ENCODE measurements at regions not wholly inside any gene's neighbourhood (a gene's known extent, or its start where the extent isn't known, plus 50 kb on each side); places are given as distances from the start of the nearest gene placed in this dataset.
"Not testable (repeated sequence)": the region's sequence is repeated elsewhere in the genome, so short reads cannot be mapped to it uniquely, and the experiment has no call there.

DNA sequence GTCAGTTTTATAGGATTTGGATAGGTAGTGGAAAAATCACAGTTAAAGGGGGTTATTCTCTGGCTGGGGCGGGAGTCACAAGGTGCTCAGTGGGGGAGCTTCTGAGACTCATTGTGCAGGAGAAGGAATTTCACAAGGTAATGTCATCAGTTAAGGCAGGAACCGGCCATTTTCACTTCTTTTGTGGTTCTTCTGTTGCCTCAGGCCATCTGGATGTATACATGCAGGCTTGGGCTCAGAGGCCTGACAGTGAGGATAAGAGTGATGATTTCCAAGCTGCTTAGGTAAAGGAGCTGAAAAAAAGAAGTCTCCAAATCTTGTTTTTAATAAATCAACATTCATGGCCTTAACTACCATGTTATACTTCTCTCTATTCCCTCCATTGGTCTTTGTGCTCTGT is 622.9 kb upstream of the ID4 start:
- DNase-seq (ENCODE audit: low read depth), result no peak
- TF ChIP-seq, protein P1, sequence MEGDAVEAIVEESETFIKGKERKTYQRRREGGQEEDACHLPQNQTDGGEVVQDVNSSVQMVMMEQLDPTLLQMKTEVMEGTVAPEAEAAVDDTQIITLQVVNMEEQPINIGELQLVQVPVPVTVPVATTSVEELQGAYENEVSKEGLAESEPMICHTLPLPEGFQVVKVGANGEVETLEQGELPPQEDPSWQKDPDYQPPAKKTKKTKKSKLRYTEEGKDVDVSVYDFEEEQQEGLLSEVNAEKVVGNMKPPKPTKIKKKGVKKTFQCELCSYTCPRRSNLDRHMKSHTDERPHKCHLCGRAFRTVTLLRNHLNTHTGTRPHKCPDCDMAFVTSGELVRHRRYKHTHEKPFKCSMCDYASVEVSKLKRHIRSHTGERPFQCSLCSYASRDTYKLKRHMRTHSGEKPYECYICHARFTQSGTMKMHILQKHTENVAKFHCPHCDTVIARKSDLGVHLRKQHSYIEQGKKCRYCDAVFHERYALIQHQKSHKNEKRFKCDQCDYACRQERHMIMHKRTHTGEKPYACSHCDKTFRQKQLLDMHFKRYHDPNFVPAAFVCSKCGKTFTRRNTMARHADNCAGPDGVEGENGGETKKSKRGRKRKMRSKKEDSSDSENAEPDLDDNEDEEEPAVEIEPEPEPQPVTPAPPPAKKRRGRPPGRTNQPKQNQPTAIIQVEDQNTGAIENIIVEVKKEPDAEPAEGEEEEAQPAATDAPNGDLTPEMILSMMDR (conservative IDR thresholded peaks at IDR 0.05; ENCODE audit: control insufficient read depth, insufficient read depth, low read depth, low read length), result no peak
- H3K4me3 ChIP-seq (ENCODE audit: control insufficient read depth, low read depth, low read length), result no peak overlapping the region

DNA sequence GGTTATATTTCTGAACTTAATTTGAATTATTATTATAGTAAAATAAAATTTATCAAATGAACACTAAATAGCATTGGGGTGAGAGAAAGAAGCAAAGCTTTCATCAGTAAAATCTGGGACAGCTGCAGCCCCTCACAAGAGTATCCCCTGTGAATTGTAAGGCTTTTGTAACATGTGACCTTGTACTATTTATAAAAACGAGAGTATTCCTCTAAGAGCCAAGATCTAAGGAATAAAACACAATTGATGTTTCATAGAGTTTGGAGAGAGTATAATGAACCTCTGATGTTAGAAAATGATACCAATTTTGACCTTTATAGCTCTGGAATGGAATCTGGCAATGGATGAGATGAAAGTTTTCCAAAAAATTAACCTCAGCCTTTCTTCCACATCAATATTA is 617.2 kb upstream of the ID4 start:
- H3K4me3 ChIP-seq (ENCODE audit: control insufficient read depth, low read depth, low read length), result no peak overlapping the region
- TF ChIP-seq, protein P1 (conservative IDR thresholded peaks at IDR 0.05; ENCODE audit: control insufficient read depth, insufficient read depth, low read depth, low read length), result no peak
- no peak for DNase-seq (ENCODE audit: low read depth)

DNA sequence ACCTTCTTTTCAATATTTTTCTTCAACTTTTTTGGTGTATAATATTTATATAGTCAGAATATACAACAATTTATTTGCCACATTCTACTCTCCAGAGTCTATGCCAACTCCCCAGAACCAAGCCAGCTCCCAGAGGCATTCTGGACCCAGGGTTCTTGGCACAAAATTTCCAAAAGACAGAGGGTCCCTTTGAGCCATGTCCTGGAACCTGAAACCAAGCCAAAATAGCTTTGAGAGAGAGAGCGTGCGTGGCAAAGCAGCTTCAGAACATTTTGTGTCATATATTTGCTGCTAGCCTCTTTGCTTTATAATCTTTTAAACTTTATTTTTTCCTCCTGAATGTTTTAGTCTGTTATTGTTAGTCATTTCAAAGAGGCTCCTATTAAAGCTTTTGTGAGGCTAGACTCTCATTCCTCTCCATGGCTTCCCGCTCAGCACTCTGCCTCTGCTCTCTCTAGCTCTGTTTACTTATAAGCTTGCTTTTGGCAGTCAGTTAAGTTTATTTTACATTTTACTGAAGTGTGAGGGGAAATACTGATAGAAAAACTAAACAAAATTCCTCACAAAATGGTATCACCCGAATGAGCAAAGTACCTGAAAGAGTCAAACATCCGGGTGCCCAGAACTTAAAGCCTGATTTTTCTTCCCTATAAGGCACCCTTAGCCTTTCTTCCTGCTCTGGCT is 605.1 kb upstream of the ID4 start:
- H3K4me3 ChIP-seq (ENCODE audit: control insufficient read depth, low read depth, low read length), result no peak overlapping the region
- TF ChIP-seq, protein P1 (conservative IDR thresholded peaks at IDR 0.05; ENCODE audit: control insufficient read depth, insufficient read depth, low read depth, low read length), result no peak
- DNase-seq (ENCODE audit: low read depth), result no peak

DNA sequence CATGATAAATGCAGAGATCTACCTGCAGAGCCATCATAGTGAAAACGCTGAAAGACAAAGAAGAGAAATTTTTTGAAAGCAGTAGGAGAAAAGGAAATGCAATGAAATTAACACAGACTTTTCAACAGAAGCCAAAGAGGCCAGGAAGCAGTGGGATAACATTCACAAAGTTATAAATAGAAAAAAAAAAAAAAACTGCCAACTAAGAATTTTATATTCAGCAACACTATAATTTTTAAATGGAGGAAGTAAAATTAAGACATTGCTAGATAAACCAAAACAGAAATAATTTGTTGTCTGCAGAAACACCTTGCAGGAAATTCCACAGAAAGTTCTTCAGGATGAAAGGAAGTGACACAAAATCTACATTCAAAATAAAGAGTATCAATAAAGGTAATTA is 591.5 kb upstream of the ID4 start:
- DNase-seq (ENCODE audit: low read depth), result no peak
- H3K4me3 ChIP-seq (ENCODE audit: control insufficient read depth, low read depth, low read length), result no peak overlapping the region
- TF ChIP-seq, protein P1 (conservative IDR thresholded peaks at IDR 0.05; ENCODE audit: control insufficient read depth, insufficient read depth, low read depth, low read length), result no peak

DNA sequence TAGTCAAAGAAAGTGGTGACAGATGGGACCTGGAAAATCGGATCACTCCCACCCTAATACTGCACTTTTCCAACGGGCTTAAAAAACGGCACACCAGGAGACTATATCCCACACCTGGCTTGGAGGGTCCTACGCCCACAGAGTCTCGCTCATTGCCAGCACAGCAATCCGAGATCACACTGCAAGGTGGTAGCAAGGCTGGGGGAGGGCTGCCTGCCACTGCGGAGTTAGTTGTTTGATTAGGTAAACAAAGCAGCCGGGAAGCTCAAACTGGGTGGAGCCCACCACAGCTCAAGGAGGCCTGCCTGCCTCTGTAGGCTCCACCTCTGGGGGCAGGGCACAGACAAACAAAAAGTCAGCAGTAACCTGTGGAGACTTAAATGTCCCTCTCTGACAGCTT is 590.0 kb upstream of the ID4 start:
- H3K4me3 ChIP-seq (ENCODE audit: control insufficient read depth, low read depth, low read length); DNase-seq (ENCODE audit: low read depth): not testable (repeated sequence)

DNA sequence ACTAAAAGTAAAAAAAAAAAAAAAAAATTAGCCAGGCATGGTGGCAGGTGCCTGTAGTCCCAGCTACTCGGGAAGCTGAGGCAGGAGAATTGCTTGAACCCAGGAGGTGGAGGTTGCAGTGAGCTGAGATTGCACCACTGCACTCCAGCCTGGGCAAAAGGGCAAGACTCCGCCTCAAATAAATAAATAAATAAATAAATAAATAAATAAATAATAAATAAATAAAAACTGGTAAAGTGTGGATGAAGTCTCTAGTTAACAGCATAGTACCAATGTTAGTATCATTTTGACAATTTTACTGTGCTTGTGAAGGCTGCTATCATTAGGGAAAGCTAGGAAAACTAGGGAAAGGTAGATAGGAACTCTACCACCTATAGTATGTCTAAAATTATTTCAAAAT is 581.0 kb upstream of the ID4 start:
- H3K4me3 ChIP-seq (ENCODE audit: control insufficient read depth, low read depth, low read length); DNase-seq (ENCODE audit: low read depth): not testable (repeated sequence)

DNA sequence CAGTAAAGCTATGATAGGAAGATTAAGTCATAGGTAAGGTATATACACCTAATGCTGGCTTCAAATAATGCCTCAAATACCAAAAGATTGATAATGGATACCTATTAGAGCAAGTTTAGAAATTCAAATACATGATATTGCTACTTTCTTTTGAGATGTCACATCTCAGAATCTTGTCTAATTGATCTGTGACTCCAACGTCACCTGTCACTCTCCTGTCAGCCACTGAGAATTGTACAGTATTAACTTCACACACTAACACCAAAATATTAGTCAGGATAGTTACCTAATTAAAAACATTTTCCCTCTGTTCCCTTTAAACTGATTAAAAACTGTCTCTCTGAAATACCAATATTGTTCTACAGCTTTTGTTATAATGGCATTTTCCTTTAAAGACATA is 575.5 kb upstream of the ID4 start:
- H3K4me3 ChIP-seq (ENCODE audit: control insufficient read depth, low read depth, low read length), result no peak overlapping the region
- TF ChIP-seq, protein P1 (conservative IDR thresholded peaks at IDR 0.05; ENCODE audit: control insufficient read depth, insufficient read depth, low read depth, low read length), result no peak
- no peak for DNase-seq (ENCODE audit: low read depth)

DNA sequence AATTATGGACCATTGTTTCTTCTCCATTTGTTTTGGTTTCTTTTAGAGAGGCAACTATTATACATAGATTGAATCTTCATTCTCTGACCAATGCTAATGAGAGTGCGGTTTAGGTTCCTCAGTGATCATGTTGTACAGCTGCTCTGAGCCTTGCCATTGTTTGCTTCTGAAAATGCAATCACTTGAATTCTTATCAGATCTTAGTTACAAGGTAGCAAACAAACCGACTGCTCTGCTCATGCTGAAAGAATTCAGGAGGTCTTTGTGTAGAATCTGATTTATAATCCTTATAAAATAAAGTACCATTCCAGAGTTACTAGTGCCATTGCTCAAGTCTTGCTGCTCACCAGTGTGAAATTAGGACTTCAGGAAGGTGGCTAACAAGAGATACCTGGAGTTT is 569.1 kb upstream of the ID4 start:
- TF ChIP-seq, protein P1 (conservative IDR thresholded peaks at IDR 0.05; ENCODE audit: control insufficient read depth, insufficient read depth, low read depth, low read length), result no peak
- DNase-seq (ENCODE audit: low read depth), result no peak
- no peak overlapping the region for H3K4me3 ChIP-seq (ENCODE audit: control insufficient read depth, low read depth, low read length)

Measured in fibroblast of mammary gland (primary cell).